ENCODE measurements at regions not wholly inside any gene's neighbourhood (a gene's known extent, or its start where the extent isn't known, plus 50 kb on each side); places are given as distances from the start of the nearest gene placed in this dataset.

GRCh38 chrX:95382799-95383198 lies 1301.8 kb upstream of the DIAPH2 start:
- Histone ChIP-seq H3K4me1 (ENCODE audit: control insufficient read depth, low read length) (no peaks in the 10 kb centered on the region), H3F3A (ENCODE audit: control insufficient read depth, insufficient read depth) (no peaks in the 10 kb centered on the region), H3K79me2 (ENCODE audit: control insufficient read depth, low read length) (no peaks in the 10 kb centered on the region), H3K9me2 (replicated peaks; ENCODE audit: control insufficient read depth, low read length) (no peaks in the 10 kb centered on the region), H4K20me1 (ENCODE audit: control insufficient read depth, insufficient read depth, low read depth, low read length) (no peaks in the 10 kb centered on the region), H3K27me3 (ENCODE audit: control insufficient read depth, low read length) (no peaks in the 10 kb centered on the region), H3K9me3 (ENCODE audit: control insufficient read depth, insufficient read depth, low read length) (no peaks in the 10 kb centered on the region), H3K27ac (ENCODE audit: low read depth, low read length) (no peak overlapping the region), H3K4me3 (ENCODE audit: low read length) (no peak overlapping the region), H3K4me2 (ENCODE audit: low read length) (no peak overlapping the region), H3K36me3 (ENCODE audit: control insufficient read depth, low read length) (no peaks in the 10 kb centered on the region)
- no peak for TF ChIP-seq CTCF (IDR thresholded peaks at IDR 0.05; ENCODE audit: low read depth, low read length, poor library complexity, severe bottlenecking)
- TF ChIP-seq EZH2phosphoT487 (IDR thresholded peaks at IDR 0.05; ENCODE audit: borderline replicate concordance, low read length), result no peak

- TF ChIP-seq EZH2phosphoT487 (IDR thresholded peaks at IDR 0.05; ENCODE audit: borderline replicate concordance, low read length) (no peak), CTCF (IDR thresholded peaks at IDR 0.05; ENCODE audit: low read depth, low read length, poor library complexity, severe bottlenecking) (no peak)
- H3K79me2 ChIP-seq (ENCODE audit: control insufficient read depth, low read length), result no peaks in the 10 kb centered on the region
- no peaks in the 10 kb centered on the region for H3K36me3 ChIP-seq (ENCODE audit: control insufficient read depth, low read length)
- H3K9me3 ChIP-seq (ENCODE audit: control insufficient read depth, insufficient read depth, low read length), result no peaks in the 10 kb centered on the region
- H3K4me3 ChIP-seq (ENCODE audit: low read length), result no peak overlapping the region
- no peaks in the 10 kb centered on the region for H3K9me2 ChIP-seq (replicated peaks; ENCODE audit: control insufficient read depth, low read length)
- no peaks in the 10 kb centered on the region for H4K20me1 ChIP-seq (ENCODE audit: control insufficient read depth, insufficient read depth, low read depth, low read length)
- no peaks in the 10 kb centered on the region for H3K4me1 ChIP-seq (ENCODE audit: control insufficient read depth, low read length)
- H3K27ac ChIP-seq (ENCODE audit: low read depth, low read length), result no peak overlapping the region
- no peaks in the 10 kb centered on the region for H3F3A ChIP-seq (ENCODE audit: control insufficient read depth, insufficient read depth)
- H3K27me3 ChIP-seq (ENCODE audit: control insufficient read depth, low read length), result no peaks in the 10 kb centered on the region
- H3K4me2 ChIP-seq (ENCODE audit: low read length), result no peak overlapping the region
Measured at GRCh38 chrX:95383778-95384177, 1300.9 kb upstream of the DIAPH2 start.

GRCh38 chrX:95427389-95427788 lies 1257.3 kb upstream of the DIAPH2 start:
- H3F3A ChIP-seq (ENCODE audit: control insufficient read depth, insufficient read depth), result no peaks in the 10 kb centered on the region
- H3K4me3 ChIP-seq (ENCODE audit: low read length), result no peak overlapping the region
- H3K4me2 ChIP-seq (ENCODE audit: low read length), result no peak overlapping the region
- H3K27me3 ChIP-seq (ENCODE audit: control insufficient read depth, low read length), result no peaks in the 10 kb centered on the region
- no peaks in the 10 kb centered on the region for H3K36me3 ChIP-seq (ENCODE audit: control insufficient read depth, low read length)
- H3K9me2 ChIP-seq (replicated peaks; ENCODE audit: control insufficient read depth, low read length), result no peaks in the 10 kb centered on the region
- no peaks in the 10 kb centered on the region for H3K79me2 ChIP-seq (ENCODE audit: control insufficient read depth, low read length)
- no peak overlapping the region for H3K27ac ChIP-seq (ENCODE audit: low read depth, low read length)
- H4K20me1 ChIP-seq (ENCODE audit: control insufficient read depth, insufficient read depth, low read depth, low read length), result no peaks in the 10 kb centered on the region
- TF ChIP-seq CTCF (IDR thresholded peaks at IDR 0.05; ENCODE audit: low read depth, low read length, poor library complexity, severe bottlenecking) (no peak), EZH2phosphoT487 (IDR thresholded peaks at IDR 0.05; ENCODE audit: borderline replicate concordance, low read length) (no peak)
- H3K4me1 ChIP-seq (ENCODE audit: control insufficient read depth, low read length), result no peaks in the 10 kb centered on the region
- H3K9me3 ChIP-seq (ENCODE audit: control insufficient read depth, insufficient read depth, low read length), result no peaks in the 10 kb centered on the region

- Histone ChIP-seq H3K4me3 (ENCODE audit: low read length) (no peak overlapping the region), H4K20me1 (ENCODE audit: control insufficient read depth, insufficient read depth, low read depth, low read length) (no peaks in the 10 kb centered on the region), H3K4me2 (ENCODE audit: low read length) (no peak overlapping the region), H3F3A (ENCODE audit: control insufficient read depth, insufficient read depth) (no peaks in the 10 kb centered on the region), H3K9me2 (replicated peaks; ENCODE audit: control insufficient read depth, low read length) (no peaks in the 10 kb centered on the region), H3K36me3 (ENCODE audit: control insufficient read depth, low read length) (no peaks in the 10 kb centered on the region), H3K27ac (ENCODE audit: low read depth, low read length) (no peak overlapping the region), H3K27me3 (ENCODE audit: control insufficient read depth, low read length) (no peaks in the 10 kb centered on the region), H3K9me3 (ENCODE audit: control insufficient read depth, insufficient read depth, low read length) (no peaks in the 10 kb centered on the region), H3K4me1 (ENCODE audit: control insufficient read depth, low read length) (no peaks in the 10 kb centered on the region), H3K79me2 (ENCODE audit: control insufficient read depth, low read length) (no peaks in the 10 kb centered on the region)
- TF ChIP-seq CTCF (IDR thresholded peaks at IDR 0.05; ENCODE audit: low read depth, low read length, poor library complexity, severe bottlenecking) (no peak), EZH2phosphoT487 (IDR thresholded peaks at IDR 0.05; ENCODE audit: borderline replicate concordance, low read length) (no peak)
Measured at GRCh38 chrX:95435198-95435597, 1249.4 kb upstream of the DIAPH2 start.

All from DOHH2 (cell line).